GM12878 (cell line): ENCODE measurements at regions not wholly inside any gene's neighbourhood (a gene's known extent, or its start where the extent isn't known, plus 50 kb on each side); places are given as distances from the start of the nearest gene placed in this dataset.

Experiments used
- ATF2 ChIP-seq: IDR thresholded peaks from 2 replicates; pipeline ENCODE4 v1.6.1; 2012; ENCODE audit warnings: low read length, inconsistent platforms
- CTCF ChIP-seq, 3 experiments: IDR thresholded peaks in 2 of 3; conservative IDR thresholded peaks in 1 of 3; 2 replicates each; pipeline ENCODE4 v1.5.1; 2011; ENCODE audit warnings: low read depth in 3 of 3, low read length in 3 of 3, mild to moderate bottlenecking in 3 of 3, control low read depth in 2 of 3, moderate library complexity in 2 of 3, inconsistent platforms in 1 of 3, mixed read lengths in 1 of 3; ENCODE audit not compliant: control insufficient read depth in 2 of 3, insufficient read depth in 1 of 3; ENCODE audit errors: extremely low read depth in 1 of 3
- E2F4 ChIP-seq: IDR thresholded peaks from 2 replicates; pipeline ENCODE4 v1.6.1; 2012; ENCODE audit warnings: low read depth, low read length, improper control_type of control experiment
- GATAD2B ChIP-seq: fragments of 450-650 bp; conservative IDR thresholded peaks from 2 replicates; pipeline ENCODE4 v1.6.1; 2017; ENCODE audit warnings: low read depth, mild to moderate bottlenecking, moderate library complexity
- MEF2A ChIP-seq: IDR thresholded peaks from 2 replicates; pipeline ENCODE4 v1.6.1; 2011; ENCODE audit warnings: low read depth, mild to moderate bottlenecking, low read length, moderate library complexity; ENCODE audit not compliant: insufficient read depth
- NBN ChIP-seq: fragments of 450-650 bp; IDR thresholded peaks from 2 replicates; pipeline ENCODE4 v1.6.1; 2016
- POLR2A ChIP-seq: IDR thresholded peaks from 2 replicates; pipeline ENCODE4 v1.6.1; 2011; ENCODE audit warnings: low read depth, mild to moderate bottlenecking, low read length
- POLR2AphosphoS2 ChIP-seq: IDR thresholded peaks from 2 replicates; pipeline ENCODE4 v1.6.1; 2011; ENCODE audit warnings: low read depth, mild to moderate bottlenecking, low read length, improper control_type of control experiment, moderate library complexity
- POLR2AphosphoS5 ChIP-seq: IDR thresholded peaks from 2 replicates; pipeline ENCODE4 v1.6.1; 2011; ENCODE audit warnings: mild to moderate bottlenecking, low read length, inconsistent platforms
- RFX5 ChIP-seq: IDR thresholded peaks from 2 replicates; pipeline ENCODE4 v1.6.1; 2011; ENCODE audit warnings: low read depth, low read length, improper control_type of control experiment
- SIX5 ChIP-seq: IDR thresholded peaks from 2 replicates; pipeline ENCODE4 v1.6.1; 2011; ENCODE audit warnings: mild to moderate bottlenecking, low read depth, low read length, moderate library complexity; ENCODE audit not compliant: severe bottlenecking
- SREBF2 ChIP-seq: IDR thresholded peaks from 2 replicates; pipeline ENCODE4 v1.6.1; 2012; ENCODE audit warnings: mild to moderate bottlenecking, low read length

- TF ChIP-seq GATAD2B (no peak), POLR2A (no peak), CTCF (IDR thresholded peaks at IDR 0.05 in 2 of 3, conservative IDR thresholded peaks at IDR 0.05 in 1 of 3; ENCODE audit: control insufficient read depth in 2 of 3, extremely low read depth in 1 of 3, insufficient read depth in 1 of 3, low read depth in 3 of 3, low read length in 3 of 3) (no peak), SIX5 (no peak), POLR2AphosphoS2 (no peak), E2F4 (no peak), ATF2 (no peak), SREBF2 (no peak), MEF2A (no peak), POLR2AphosphoS5 (no peak), RFX5 (no peak), NBN (no peak)
Observed at GRCh38 chr4:14169460-14169859, 541.9 kb upstream of the BOD1L1 start.
